ENCODE measurements at regions not wholly inside any gene's neighbourhood (a gene's known extent, or its start where the extent isn't known, plus 50 kb on each side); places are given as distances from the start of the nearest gene placed in this dataset.

- no peak for TF ChIP-seq CTCF (IDR thresholded peaks at IDR 0.05)
- no peak for TF ChIP-seq POLR2A (IDR thresholded peaks at IDR 0.05)
Observed at GRCh38 chr9:90442723-90443122, 199.9 kb downstream of the DIRAS2 start.
